Transverse colon (tissue), 4 donors: ENCODE measurements at regions not wholly inside any gene's neighbourhood (a gene's known extent, or its start where the extent isn't known, plus 50 kb on each side); places are given as distances from the start of the nearest gene placed in this dataset.

Experiments
- DNase-seq: peaks from one replicate; pipeline ENCODE4 v3.0.0-alpha.2; 2019
- H3K27ac ChIP-seq, 4 donors: fragments of 200-600 bp; sonication (generic); 2 replicates each; pipeline ENCODE4 v1.5.1; 2016 to 2018; ENCODE audit warnings: inconsistent platforms in 4 of 4
- H3K27me3 ChIP-seq: fragments of 200-600 bp; sonication (generic); 2 replicates; pipeline ENCODE4 v1.5.1; 2017; ENCODE audit warnings: inconsistent platforms
- H3K36me3 ChIP-seq, 4 donors: fragments of 200-600 bp; sonication (generic); 2 replicates each; pipeline ENCODE4 v1.5.1; 2017 to 2019; ENCODE audit warnings: inconsistent platforms in 4 of 4
- H3K4me1 ChIP-seq, 4 donors: fragments of 200-600 bp; sonication (generic); 2 replicates each; pipeline ENCODE4 v1.5.1; 2017 to 2020; ENCODE audit warnings: inconsistent platforms in 4 of 4
- H3K4me3 ChIP-seq, 4 donors: fragments of 200-600 bp; sonication (generic); 1 replicate in 1 of 4; 2 replicates in 3 of 4; pipeline versions ENCODE4 v1.5.1 to v1.6.1; 2017 to 2019; ENCODE audit warnings: inconsistent platforms in 4 of 4
- H3K9me3 ChIP-seq, 2 donors: fragments of 200-600 bp; sonication (generic); 2 replicates each; pipeline ENCODE4 v1.5.1; 2017 to 2019; ENCODE audit warnings: inconsistent platforms in 2 of 2
- EP300 ChIP-seq: sonication (generic); formaldehyde crosslinking; IDR thresholded peaks from one replicate; pipeline ENCODE4 v1.6.1; 2017; ENCODE audit warnings: antibody characterized with exemption, low read depth
- POLR2A ChIP-seq: fragments of 450-650 bp; IDR thresholded peaks from one replicate; pipeline ENCODE4 v1.6.1; 2016; ENCODE audit warnings: antibody characterized with exemption, mild to moderate bottlenecking, moderate library complexity
- POLR2AphosphoS5 ChIP-seq, 3 donors: sonication (generic); formaldehyde crosslinking; IDR thresholded peaks; one replicate each; pipeline ENCODE4 v1.6.1; 2016; ENCODE audit warnings: antibody characterized with exemption in 3 of 3
- WGBS, 2 donors: methylation state at CpG; one replicate each; pipeline ENCODE4 v1.1.5; 2018; ENCODE audit warnings: low coverage in 1 of 2; 5-methylcytosine and 5-hydroxymethylcytosine counted together
- in situ Hi-C, 4 donors: fragments of 200-750 bp; cut with MboI; loops; one replicate each; pipeline versions ENCODE4 v1.15.0 to v1.15.1; 2017; ENCODE audit warnings: low sequenced_read_pairs in 3 of 4, low pct_ligation_motif_present in 1 of 4, low pct_unique_long_range_greater_than_20kb in 1 of 4
- intact Hi-C: fragments of 100-400 bp; cut with DNase I; formaldehyde crosslinking; loops from one replicate; pipeline ENCODE4 v1.15.1; 2023; ENCODE audit warnings: low total_unique reads
- TF ChIP-seq, protein P1 (sequence below), 5 experiments: fragments of 200-600 bp in 3 of 5; fragments of 450-650 bp in 2 of 5; sonication (generic) in 3 of 5; IDR thresholded peaks; 1 replicate in 2 of 5; 2 replicates in 3 of 5; pipeline ENCODE4 v1.5.1; 2016 to 2017; ENCODE audit warnings: antibody characterized with exemption in 5 of 5, inconsistent platforms in 3 of 5, mild to moderate bottlenecking in 2 of 5, moderate library complexity in 1 of 5

DNA sequence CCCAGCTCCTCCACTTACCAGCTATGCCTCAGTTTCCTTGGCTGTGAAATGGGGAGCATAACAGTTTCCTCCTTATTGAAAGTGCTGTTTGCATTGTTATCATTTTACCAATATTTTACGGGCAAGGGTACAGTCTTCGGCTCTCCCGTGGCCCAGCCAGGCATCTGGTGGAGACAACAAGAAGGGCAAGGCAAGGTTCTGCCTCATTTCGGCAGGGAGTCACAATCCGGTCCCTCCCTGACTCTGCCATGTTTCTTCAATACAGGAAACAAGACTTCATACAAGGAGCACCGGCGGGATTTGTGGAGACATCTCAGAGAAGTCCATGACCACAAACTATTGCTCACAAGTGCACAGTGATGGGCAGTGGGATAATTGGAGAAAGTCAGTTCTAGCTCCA, 174.0 kb downstream of the FGF18 start:
- H3K27ac ChIP-seq, result no peak overlapping the region
- DNase-seq, result no peak
- H3K9me3 ChIP-seq, result no peaks in the 10 kb centered on the region
- intact Hi-C loops, result no loop called here
- TF ChIP-seq POLR2AphosphoS5 (IDR thresholded peaks at IDR 0.05) (no peak), EP300 (no peak), POLR2A (no peak)
- TF ChIP-seq, protein P1, sequence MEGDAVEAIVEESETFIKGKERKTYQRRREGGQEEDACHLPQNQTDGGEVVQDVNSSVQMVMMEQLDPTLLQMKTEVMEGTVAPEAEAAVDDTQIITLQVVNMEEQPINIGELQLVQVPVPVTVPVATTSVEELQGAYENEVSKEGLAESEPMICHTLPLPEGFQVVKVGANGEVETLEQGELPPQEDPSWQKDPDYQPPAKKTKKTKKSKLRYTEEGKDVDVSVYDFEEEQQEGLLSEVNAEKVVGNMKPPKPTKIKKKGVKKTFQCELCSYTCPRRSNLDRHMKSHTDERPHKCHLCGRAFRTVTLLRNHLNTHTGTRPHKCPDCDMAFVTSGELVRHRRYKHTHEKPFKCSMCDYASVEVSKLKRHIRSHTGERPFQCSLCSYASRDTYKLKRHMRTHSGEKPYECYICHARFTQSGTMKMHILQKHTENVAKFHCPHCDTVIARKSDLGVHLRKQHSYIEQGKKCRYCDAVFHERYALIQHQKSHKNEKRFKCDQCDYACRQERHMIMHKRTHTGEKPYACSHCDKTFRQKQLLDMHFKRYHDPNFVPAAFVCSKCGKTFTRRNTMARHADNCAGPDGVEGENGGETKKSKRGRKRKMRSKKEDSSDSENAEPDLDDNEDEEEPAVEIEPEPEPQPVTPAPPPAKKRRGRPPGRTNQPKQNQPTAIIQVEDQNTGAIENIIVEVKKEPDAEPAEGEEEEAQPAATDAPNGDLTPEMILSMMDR (IDR thresholded peaks at IDR 0.05), result no peak
- no peak overlapping the region for H3K4me3 ChIP-seq
- 89 to 93% methylated on average over 4 to 7 of the region's 7 CpGs for WGBS, 2 donors
- H3K27me3 ChIP-seq, result no peaks in the 10 kb centered on the region
- no peaks in the 10 kb centered on the region for H3K36me3 ChIP-seq
- in situ Hi-C loops, result no loop called here
- no peaks in the 10 kb centered on the region for H3K4me1 ChIP-seq

DNA sequence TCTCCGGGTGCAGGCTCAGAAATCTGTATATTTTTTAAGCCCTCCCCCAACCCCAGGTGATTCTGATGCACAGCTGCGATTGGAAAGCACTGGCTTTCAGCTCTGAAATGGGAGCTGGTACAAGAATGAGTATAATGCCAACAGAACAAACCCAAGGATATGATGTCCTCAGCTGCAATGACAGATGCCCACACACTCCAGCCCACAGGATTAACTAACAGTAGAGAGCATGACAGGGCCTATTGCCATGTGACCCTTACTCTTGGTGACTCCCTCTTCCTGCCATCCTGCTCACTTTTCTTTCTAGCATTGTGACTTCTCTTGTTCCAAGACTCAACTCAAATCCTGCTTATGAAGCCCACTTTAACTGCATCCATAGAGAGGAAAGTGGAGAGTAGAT, 174.5 kb downstream of the FGF18 start:
- 94% methylated on average over 2 of the region's 2 CpGs; no CpG with 5 or more reads in 1 of the 2 donors for WGBS, 2 donors
- intact Hi-C loops (no loop called here), in situ Hi-C loops (no loop called here)
- H3K4me1 ChIP-seq, result no peaks in the 10 kb centered on the region
- DNase-seq, result no peak
- no peak overlapping the region for H3K4me3 ChIP-seq
- H3K27ac ChIP-seq, result no peak overlapping the region
- no peaks in the 10 kb centered on the region for H3K27me3 ChIP-seq
- H3K9me3 ChIP-seq, result no peaks in the 10 kb centered on the region
- no peaks in the 10 kb centered on the region for H3K36me3 ChIP-seq
- TF ChIP-seq POLR2AphosphoS5 (IDR thresholded peaks at IDR 0.05) (no peak), POLR2A (no peak), EP300 (no peak)
- TF ChIP-seq, protein P1 (IDR thresholded peaks at IDR 0.05), result no peak

DNA sequence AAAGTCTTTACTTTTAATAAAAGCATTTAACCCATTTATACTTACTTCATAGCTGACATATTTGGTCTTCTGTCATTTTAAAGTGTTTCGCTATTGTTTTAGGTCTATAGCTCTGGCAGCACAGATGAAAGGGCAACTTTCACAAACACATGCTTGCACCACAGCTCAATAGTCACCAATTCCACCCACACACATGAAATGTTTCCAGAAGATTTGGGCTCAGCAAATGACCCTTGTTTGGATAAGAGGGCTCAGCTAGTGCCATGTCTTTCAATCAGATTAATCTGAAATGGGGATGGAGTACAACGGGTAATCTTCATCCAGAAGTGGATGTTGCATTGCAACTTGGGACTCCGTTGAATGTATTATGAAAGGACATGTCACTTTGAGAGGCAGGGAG, 176.0 kb downstream of the FGF18 start:
- Histone ChIP-seq H3K36me3 (no peaks in the 10 kb centered on the region), H3K27ac (no peak overlapping the region), H3K4me3 (no peak overlapping the region), H3K27me3 (no peaks in the 10 kb centered on the region), H3K4me1 (no peaks in the 10 kb centered on the region), H3K9me3 (no peaks in the 10 kb centered on the region)
- 77 to 85% methylated on average over 3 of the region's 3 CpGs for WGBS, 2 donors
- DNase-seq, result no peak
- in situ Hi-C loops, result no loop called here
- intact Hi-C loops, result no loop called here
- TF ChIP-seq POLR2AphosphoS5 (IDR thresholded peaks at IDR 0.05), result no peak
- no peak for TF ChIP-seq EP300
- no peak for TF ChIP-seq POLR2A
- TF ChIP-seq, protein P1 (IDR thresholded peaks at IDR 0.05), result no peak

DNA sequence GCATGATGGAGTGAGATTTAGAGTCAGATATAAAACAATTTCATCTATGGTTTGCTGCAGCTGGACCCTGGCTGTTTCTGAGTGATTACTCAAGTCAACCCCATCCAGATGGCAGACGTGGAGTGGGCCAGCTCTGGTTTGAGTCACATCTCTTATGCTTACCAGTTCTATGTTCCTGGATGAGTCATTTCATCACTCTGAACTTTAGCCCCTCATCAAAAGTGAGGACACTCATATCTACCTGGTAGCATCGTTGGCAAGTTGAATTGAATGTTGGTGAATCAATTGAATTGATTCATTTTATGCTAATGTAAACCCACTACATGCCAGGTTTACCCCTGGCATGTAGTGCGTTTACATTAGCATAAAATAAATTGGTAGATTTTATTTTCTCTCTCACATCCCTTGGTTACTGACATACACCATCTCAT, 176.4 kb downstream of the FGF18 start:
- intact Hi-C loops, result no loop called here
- TF ChIP-seq POLR2A, result no peak
- TF ChIP-seq, protein P1 (IDR thresholded peaks at IDR 0.05), result no peak
- TF ChIP-seq POLR2AphosphoS5 (IDR thresholded peaks at IDR 0.05), result no peak
- no peak for TF ChIP-seq EP300
- in situ Hi-C loops, result no loop called here
- no peaks in the 10 kb centered on the region for H3K36me3 ChIP-seq
- WGBS, 2 donors, result 50 to 66% methylated on average over 2 to 3 of the region's 3 CpGs
- DNase-seq, result no peak
- H3K27ac ChIP-seq, result no peak overlapping the region
- H3K27me3 ChIP-seq, result no peaks in the 10 kb centered on the region
- H3K4me1 ChIP-seq, result no peaks in the 10 kb centered on the region
- H3K4me3 ChIP-seq, result no peak overlapping the region
- H3K9me3 ChIP-seq, result no peaks in the 10 kb centered on the region
